NCI-H69 (cell line): ENCODE measurements at regions not wholly inside any gene's neighbourhood (a gene's known extent, or its start where the extent isn't known, plus 50 kb on each side); places are given as distances from the start of the nearest gene placed in this dataset.
A peak's percentile ranks its signal among the peaks of the same experiment; 100 is the strongest.

Experiments
- DNase-seq: peaks from one replicate; lab custom pipeline; 2025; lab: John Stamatoyannopoulos, UW

GRCh38 chr7:155138204-155138603, 68.1 kb downstream of the HTR5A start:
- DNase-seq = no peak

- peak; percentile 90 for DNase-seq
Measured at GRCh38 chr7:155141562-155141961, 71.4 kb downstream of the HTR5A start.

GRCh38 chr7:155143381-155143780, 73.3 kb downstream of the HTR5A start:
- DNase-seq = no peak

GRCh38 chr7:155144371-155144770, 74.2 kb downstream of the HTR5A start:
- DNase-seq = no peak

- DNase-seq = no peak
Measured at GRCh38 chr7:155145477-155146255, 75.5 kb downstream of the HTR5A start.

- DNase-seq = no peak
Measured at GRCh38 chr7:155147172-155147571, 77.0 kb downstream of the HTR5A start.

- no peak for DNase-seq
Measured at GRCh38 chr7:155147624-155148023, 77.5 kb downstream of the HTR5A start.

- no peak for DNase-seq
Measured at GRCh38 chr7:155153676-155154075, 83.6 kb downstream of the HTR5A start.

GRCh38 chr7:155154586-155154985, 84.5 kb downstream of the HTR5A start:
- DNase-seq = no peak

GRCh38 chr7:155161690-155162089, 91.6 kb downstream of the HTR5A start:
- DNase-seq = no peak

GRCh38 chr7:155162422-155162821, 92.3 kb downstream of the HTR5A start:
- DNase-seq = no peak

- DNase-seq = peak; percentile 73
Measured at GRCh38 chr7:155163696-155164095, 93.6 kb downstream of the HTR5A start.

GRCh38 chr7:155164316-155164715, 94.2 kb downstream of the HTR5A start:
- peak; percentile 19 for DNase-seq

GRCh38 chr7:155166108-155166507, 96.0 kb downstream of the HTR5A start:
- DNase-seq = no peak

GRCh38 chr7:155166673-155167370, 96.7 kb downstream of the HTR5A start:
- no peak for DNase-seq

- DNase-seq = no peak
Measured at GRCh38 chr7:155167706-155168365, 97.7 kb downstream of the HTR5A start.

GRCh38 chr7:155168597-155169480, 98.7 kb downstream of the HTR5A start:
- peak; percentile 79 for DNase-seq

GRCh38 chr7:155169498-155170065, 99.5 kb downstream of the HTR5A start:
- DNase-seq = no peak

GRCh38 chr7:155170331-155170730, 100.2 kb downstream of the HTR5A start:
- no peak for DNase-seq

- DNase-seq = no peak
Measured at GRCh38 chr7:155172141-155172540, 102.0 kb downstream of the HTR5A start.

GRCh38 chr7:155173905-155174304, 103.8 kb downstream of the HTR5A start:
- no peak for DNase-seq

- DNase-seq = no peak
Measured at GRCh38 chr7:155178096-155178495, 108.0 kb downstream of the HTR5A start.
